22Rv1 (cell line): ENCODE measurements at regions not wholly inside any gene's neighbourhood (a gene's known extent, or its start where the extent isn't known, plus 50 kb on each side); places are given as distances from the start of the nearest gene placed in this dataset.
"Not testable (repeated sequence)": the region's sequence is repeated elsewhere in the genome, so short reads cannot be mapped to it uniquely, and the experiment has no call there.

Experiments
- H3K27ac ChIP-seq: fragments of 450-650 bp; 2 replicates; pipeline ENCODE4 v1.5.1; 2017
- ZFX ChIP-seq: fragments of 450-650 bp; IDR thresholded peaks from 2 replicates; pipeline ENCODE4 v1.6.1; 2017; ENCODE audit warnings: antibody characterized with exemption, borderline replicate concordance
- TF ChIP-seq, protein P1 (sequence below): fragments of 450-650 bp; IDR thresholded peaks from 2 replicates; pipeline ENCODE4 v1.5.1; 2017; ENCODE audit warnings: mild to moderate bottlenecking

DNA sequence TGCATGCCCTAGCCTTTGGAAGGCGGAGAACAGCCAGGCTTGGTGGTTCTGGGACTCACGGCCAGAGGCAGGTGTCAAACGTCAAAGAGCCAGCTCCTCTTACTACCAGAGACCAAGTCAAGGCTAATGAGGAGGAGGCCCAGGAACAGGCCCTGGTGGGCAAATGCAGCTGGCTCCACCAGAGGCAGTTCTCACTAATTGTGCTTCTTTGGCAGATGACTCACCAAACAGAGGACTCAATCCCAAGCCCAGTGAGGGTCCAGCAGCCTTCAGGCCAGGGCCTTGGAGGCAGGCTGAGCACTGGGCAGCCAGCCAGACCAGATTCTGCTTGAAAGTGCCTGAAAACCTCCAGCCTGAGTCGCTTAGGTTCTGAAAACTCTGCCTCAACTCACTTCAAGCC, 336.5 kb upstream of the CDH5 start:
- H3K27ac ChIP-seq = no peak overlapping the region
- TF ChIP-seq, protein P1, sequence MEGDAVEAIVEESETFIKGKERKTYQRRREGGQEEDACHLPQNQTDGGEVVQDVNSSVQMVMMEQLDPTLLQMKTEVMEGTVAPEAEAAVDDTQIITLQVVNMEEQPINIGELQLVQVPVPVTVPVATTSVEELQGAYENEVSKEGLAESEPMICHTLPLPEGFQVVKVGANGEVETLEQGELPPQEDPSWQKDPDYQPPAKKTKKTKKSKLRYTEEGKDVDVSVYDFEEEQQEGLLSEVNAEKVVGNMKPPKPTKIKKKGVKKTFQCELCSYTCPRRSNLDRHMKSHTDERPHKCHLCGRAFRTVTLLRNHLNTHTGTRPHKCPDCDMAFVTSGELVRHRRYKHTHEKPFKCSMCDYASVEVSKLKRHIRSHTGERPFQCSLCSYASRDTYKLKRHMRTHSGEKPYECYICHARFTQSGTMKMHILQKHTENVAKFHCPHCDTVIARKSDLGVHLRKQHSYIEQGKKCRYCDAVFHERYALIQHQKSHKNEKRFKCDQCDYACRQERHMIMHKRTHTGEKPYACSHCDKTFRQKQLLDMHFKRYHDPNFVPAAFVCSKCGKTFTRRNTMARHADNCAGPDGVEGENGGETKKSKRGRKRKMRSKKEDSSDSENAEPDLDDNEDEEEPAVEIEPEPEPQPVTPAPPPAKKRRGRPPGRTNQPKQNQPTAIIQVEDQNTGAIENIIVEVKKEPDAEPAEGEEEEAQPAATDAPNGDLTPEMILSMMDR = no peak
- TF ChIP-seq ZFX = no peak

DNA sequence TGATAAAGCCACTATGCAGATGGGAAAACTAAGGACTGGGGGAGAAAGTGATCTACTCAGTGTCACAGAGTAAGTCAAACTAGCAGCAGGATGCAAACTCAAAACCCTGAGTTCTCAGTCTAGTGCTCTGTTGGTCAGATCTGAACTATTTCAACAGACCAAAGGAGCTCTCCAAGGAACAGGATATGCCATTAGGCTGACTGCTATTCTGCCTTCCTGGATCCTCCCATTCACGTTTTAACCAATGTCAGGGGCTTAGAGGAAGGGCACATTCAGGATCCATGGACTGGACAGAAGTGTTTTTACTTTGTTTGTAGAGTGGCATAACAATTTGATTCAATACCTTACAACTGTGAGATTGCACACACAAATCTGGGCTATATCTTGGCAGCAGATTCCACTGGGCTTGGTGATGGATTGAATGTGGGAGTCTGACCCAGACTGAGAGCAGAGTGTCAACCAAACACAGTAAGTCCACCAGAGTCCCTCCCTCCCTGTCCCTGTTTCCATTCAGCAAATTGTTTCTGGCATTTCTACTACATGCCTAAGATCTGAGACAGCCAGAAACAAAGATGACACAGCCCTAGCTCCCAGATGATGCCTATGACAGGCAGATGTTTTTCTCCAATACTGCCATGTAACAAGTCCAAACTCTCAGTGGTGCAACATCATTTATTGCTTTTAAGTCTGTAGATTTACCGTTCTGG, 337.8 kb upstream of the CDH5 start:
- H3K27ac ChIP-seq = no peak overlapping the region
- no peak for TF ChIP-seq ZFX
- TF ChIP-seq, protein P1 = no peak

DNA sequence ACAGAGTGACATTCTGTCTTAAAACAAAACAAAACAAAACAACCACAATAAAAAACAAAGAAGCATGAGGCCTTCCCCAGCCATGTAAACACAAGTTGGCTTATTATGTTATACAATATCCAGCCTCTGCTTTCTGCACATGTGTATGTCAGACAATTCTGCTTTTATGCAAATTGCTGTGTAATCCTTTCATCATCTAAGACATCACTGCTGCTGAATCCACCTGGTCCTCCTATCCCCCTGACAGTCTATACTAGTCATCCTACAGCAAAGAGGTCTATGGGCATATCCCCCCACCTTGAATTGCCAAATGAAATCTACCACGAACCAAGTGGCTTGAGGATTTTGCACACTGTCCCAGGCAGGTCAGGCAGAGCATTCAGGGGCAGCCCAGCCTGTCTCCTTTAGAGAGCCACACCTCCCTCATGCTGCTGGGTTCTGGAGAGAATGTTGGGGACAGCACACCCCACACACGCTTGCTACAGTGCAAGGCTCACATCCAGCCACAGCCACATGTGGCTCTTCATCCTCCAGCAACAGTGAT, 339.6 kb upstream of the CDH5 start:
- no peak for TF ChIP-seq ZFX
- TF ChIP-seq, protein P1 = no peak
- H3K27ac ChIP-seq = no peak overlapping the region

DNA sequence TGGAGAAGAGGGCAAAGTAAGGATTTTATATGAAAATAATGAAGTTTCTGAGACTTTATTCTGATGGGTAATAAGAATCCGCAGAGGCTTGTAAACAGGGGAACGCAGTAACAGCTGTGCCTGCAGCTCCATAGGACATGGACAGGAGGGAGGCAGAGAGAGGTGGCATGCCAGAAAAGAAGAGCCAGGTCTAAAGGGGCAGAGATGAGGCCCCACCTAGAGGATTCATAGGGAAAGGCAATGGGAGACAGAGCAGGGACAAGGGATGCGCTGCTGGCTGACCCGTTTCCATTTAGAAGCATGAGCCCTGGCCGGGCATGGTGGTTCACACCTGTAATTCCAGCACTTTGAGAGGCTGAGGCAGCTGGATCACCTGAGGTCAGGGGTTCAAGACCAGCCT, 340.3 kb upstream of the CDH5 start:
- no peak overlapping the region for H3K27ac ChIP-seq
- TF ChIP-seq, protein P1 = peak; percentile 28
- no peak for TF ChIP-seq ZFX

DNA sequence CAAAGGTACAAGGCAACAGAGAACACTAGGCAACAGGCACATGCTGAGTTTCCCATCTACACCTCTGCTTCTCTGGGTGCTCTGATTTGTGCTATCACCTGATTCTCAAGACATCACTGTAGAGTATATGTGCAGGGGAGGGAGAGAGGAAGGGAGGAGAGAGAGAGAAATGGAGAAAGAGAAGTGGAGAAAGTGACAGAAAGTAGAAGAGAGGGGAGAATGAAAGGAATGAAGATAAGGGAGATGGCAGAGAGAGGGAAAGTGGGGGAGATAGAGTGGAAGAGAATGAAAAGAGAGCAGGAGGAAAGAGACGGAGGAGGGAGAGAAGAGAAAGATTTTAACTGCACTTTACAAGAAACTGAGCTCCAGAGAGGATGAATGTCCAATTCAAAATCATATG, 340.7 kb upstream of the CDH5 start:
- TF ChIP-seq, protein P1 = no peak
- no peak overlapping the region for H3K27ac ChIP-seq

DNA sequence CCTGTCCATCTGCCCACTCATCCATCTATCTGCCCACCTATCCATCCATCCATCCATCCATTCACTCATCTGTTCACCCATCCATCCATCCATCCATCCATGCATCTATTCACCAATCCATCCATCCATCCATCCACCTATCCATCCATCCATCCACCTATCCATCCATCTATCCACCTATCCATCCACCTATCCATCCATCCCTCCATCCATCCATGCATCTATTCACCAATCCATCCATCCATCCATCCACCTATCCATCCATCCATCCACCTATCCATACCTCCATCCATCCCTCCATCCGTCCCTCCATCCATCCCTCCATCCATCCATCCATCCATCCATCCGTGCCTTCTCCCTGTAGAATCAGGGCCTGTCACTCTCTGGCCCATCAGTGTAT, 341.9 kb upstream of the CDH5 start:
- not testable (repeated sequence) for H3K27ac ChIP-seq

DNA sequence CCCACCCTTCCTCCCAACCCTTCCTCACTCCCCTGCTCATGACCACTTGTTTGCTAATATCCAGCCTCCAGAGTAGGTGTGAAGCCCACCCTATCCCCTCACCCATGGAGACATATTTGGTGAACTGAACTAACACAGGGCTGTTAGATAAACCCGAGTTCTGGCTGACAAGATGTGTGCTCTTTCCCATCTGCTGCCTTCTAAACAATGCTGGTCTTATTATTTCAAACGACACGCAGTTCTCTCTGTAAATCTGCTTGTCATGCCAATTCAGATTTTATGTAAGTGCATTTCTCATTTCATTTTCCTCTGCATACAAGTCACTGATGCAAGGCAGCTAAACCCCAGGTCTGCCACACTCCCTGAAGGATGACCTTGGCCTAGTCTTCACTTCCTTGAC, 343.0 kb upstream of the CDH5 start:
- TF ChIP-seq, protein P1 = no peak
- TF ChIP-seq ZFX = no peak
- H3K27ac ChIP-seq = no peak overlapping the region

DNA sequence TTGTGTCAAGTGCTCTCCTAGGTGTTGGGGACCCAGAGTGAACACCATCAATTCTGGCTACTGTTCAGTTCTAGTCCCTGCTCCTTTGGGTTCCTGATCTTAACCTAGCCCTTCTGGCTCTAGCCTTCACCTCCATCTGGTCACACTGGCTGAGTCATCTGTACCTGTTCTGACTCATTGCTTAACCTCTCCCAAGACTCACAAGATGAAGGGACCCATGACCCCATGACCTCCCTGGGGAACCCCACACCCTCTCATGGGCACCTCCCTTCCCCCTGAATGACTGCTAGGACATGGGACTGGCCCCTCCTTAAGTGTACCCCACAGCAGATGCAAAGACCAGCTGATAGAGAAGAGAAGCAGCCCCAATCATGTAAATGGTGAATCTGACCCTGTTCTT, 345.8 kb upstream of the CDH5 start:
- H3K27ac ChIP-seq = no peak overlapping the region
- TF ChIP-seq, protein P1 = no peak
- TF ChIP-seq ZFX = no peak
